Activated naive CD4-positive, alpha-beta T cell treated with anti-CD3 and anti-CD28 coated beads, Interleukin-2, amount 50 U/mL, for 24 hours (primary cell): ENCODE measurements at regions not wholly inside any gene's neighbourhood (a gene's known extent, or its start where the extent isn't known, plus 50 kb on each side); places are given as distances from the start of the nearest gene placed in this dataset.
"Not testable (repeated sequence)": the region's sequence is repeated elsewhere in the genome, so short reads cannot be mapped to it uniquely, and the experiment has no call there.

ENCODE experiments used
- H3K27ac Mint-ChIP-seq: one replicate; pipeline ENCODE4 v1.8.0; 2021; ENCODE audit warnings: mild to moderate bottlenecking, mixed read lengths
- H3K27me3 Mint-ChIP-seq: one replicate; pipeline ENCODE4 v1.8.0; 2021; ENCODE audit warnings: mixed read lengths
- H3K36me3 Mint-ChIP-seq: one replicate; pipeline ENCODE4 v1.8.0; 2021; ENCODE audit warnings: mixed read lengths
- H3K4me1 Mint-ChIP-seq: one replicate; pipeline ENCODE4 v1.8.0; 2021; ENCODE audit warnings: mixed read lengths
- H3K4me3 Mint-ChIP-seq: one replicate; pipeline ENCODE4 v1.8.0; 2021; ENCODE audit warnings: mild to moderate bottlenecking, mixed read lengths
- H3K9me3 Mint-ChIP-seq: one replicate; pipeline ENCODE4 v1.8.0; 2021; ENCODE audit warnings: mixed read lengths

DNA sequence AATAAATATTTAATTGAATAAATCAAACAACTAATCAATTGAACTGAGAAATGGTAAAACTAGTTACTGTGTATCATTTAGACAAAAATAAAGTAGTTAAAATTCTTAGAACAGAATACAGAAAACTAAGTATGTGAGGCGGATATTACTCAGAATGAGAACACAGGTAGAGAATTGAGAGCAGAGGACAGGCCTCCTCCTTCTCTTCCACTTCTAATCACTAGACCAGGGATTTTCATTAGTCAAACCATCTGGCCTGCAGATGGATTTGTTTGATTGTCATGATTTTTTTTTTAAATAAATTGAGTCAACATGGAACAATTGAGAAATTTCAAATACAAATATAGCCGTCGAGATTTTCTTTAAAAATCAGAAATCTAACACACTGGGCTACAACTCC, 198.6 kb upstream of the HMHB1 start:
- H3K9me3 Mint-ChIP-seq: peaks cover 9% of the 10 kb centered on the region
- no peak overlapping the region for H3K4me3 Mint-ChIP-seq
- H3K36me3 Mint-ChIP-seq: no peaks in the 10 kb centered on the region
- no peak overlapping the region for H3K27ac Mint-ChIP-seq
- peaks cover 10% of the 10 kb centered on the region for H3K27me3 Mint-ChIP-seq
- no peaks in the 10 kb centered on the region for H3K4me1 Mint-ChIP-seq

DNA sequence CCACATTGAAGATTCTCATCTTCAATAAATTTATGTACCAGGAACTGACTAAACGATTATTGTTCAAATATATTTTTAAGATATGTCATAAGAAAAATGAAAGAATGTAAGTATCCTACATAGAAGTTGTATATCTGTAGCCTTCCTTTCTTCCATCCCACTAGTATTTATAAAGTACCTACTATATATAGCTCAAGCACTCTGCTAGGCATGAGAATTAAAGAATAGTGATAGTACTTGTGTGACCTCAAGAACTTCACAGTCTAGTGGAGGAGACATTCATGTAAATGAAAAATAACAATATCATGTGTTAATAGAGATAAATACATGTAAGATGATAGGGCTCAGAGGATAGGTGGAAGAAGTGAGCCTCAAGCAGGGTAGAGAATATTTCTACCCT, 201.0 kb upstream of the HMHB1 start:
- Mint-ChIP-seq H3K27me3 (peaks cover 11% of the 10 kb centered on the region), H3K36me3 (peaks cover 1% of the 10 kb centered on the region), H3K4me1 (peaks cover 1% of the 10 kb centered on the region), H3K27ac (no peak overlapping the region), H3K4me3 (no peak overlapping the region), H3K9me3 (peaks cover 9% of the 10 kb centered on the region)

DNA sequence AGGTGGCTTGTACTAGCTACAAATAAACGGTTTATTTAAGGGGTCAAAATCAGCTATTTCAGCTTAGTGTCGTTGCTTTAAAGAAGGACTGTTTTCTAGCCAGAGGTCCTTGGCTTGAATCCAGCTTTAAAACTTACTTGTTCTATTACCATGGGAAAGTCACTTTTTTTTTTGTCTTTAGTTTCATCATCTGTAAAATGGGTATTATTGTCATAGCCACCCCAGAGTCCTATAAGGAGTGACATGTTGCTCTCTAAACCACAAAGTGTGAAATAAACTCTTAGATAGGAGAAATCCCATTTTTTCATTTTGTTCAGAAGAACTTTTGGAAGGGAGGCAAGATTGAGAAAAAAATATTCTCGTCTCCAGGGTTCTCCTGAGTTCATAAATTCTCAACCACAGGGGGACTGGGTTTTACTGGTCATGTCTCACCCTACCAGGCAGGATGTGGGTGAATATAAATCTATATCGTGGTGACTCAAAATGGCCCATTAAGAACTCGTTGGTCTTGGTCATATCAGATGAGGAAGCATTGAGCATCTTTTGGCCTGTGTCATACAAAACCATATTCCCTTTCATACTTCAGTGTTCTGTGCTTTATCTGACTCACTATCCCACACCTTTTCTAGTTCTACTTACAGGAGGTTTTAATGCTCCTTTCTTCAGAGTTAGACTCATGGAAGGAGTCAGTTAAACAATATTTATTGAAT, 202.7 kb upstream of the NR3C1 start:
- Mint-ChIP-seq H3K27me3 (peaks cover 18% of the 10 kb centered on the region), H3K27ac (no peak overlapping the region), H3K4me3 (no peak overlapping the region), H3K9me3 (peaks cover 13% of the 10 kb centered on the region), H3K4me1 (peaks cover 24% of the 10 kb centered on the region), H3K36me3 (peaks cover 1% of the 10 kb centered on the region)

DNA sequence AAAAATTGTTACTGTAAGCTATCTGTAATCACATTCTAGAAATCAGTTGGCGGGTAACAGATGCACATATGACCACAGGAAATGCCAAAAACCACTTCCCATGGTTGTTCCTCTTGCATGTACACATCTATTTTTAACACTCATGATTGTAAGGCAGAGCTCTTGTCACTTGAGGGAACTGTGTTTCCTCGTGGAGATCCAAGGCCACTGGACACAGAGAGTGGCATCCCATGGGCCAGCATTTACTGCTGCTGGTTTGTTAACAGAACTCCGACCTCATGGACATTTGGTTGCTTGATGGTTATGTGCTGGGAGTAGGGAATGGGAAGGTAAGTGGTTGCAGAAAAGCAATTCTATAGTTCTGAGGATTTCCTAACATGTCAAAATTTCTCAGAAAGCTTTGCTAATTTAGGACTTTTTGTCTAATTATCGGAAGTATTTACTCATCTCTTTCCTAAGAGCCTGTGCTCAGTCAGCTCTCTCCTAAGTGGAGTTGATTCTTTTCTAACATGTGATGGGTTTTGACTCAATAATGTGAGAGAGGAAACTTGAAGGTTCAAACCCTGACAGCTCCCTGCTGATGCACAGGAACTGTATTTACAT, 202.0 kb upstream of the NR3C1 start:
- no peak overlapping the region for H3K4me3 Mint-ChIP-seq
- H3K9me3 Mint-ChIP-seq: peaks cover 13% of the 10 kb centered on the region
- no peak overlapping the region for H3K27ac Mint-ChIP-seq
- peaks cover 18% of the 10 kb centered on the region for H3K27me3 Mint-ChIP-seq
- peaks cover 1% of the 10 kb centered on the region for H3K36me3 Mint-ChIP-seq
- H3K4me1 Mint-ChIP-seq: peaks cover 24% of the 10 kb centered on the region

DNA sequence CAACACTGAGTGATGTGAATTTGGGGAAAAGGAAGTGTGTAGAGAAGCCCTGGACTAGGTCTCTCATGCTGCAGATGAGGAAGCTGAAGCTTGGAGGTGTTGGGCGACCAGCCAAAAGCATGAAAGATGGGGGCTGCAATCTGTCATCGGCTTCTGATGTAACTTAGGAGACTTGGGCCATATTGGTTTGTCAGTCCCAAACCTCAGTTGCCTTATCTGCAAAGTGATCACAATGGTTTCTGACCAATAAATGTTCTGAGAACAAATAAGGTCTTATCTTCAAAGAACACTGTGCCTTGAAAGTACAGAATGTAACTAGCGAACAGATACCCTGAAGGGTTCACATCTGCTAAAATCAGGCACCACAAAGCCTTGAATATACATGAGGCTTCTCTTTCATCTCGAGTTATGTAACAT, 198.4 kb upstream of the NR3C1 start:
- peaks cover 5% of the 10 kb centered on the region for H3K9me3 Mint-ChIP-seq

DNA sequence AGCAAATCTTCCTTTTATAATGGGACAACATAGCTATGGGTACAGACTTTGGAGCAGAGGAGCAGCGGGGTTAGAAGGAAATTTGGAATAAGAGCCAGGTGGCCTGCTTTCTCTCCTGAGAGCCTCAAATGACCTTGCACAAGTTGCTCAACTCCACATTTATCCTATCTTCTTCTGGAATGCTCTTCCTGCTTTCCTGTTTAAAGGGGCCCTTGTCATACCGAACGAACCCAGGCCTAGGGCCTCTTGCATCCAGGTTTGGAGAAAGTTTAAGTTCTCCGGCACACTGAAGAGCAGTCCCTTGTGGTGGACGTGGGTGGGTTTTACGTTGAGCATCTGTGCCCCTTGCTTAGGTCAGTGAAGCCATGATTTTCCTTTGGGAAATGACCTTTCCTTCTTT, 197.9 kb upstream of the NR3C1 start:
- no peak overlapping the region for H3K27ac Mint-ChIP-seq
- peaks cover 10% of the 10 kb centered on the region for H3K27me3 Mint-ChIP-seq
- H3K4me3 Mint-ChIP-seq: no peak overlapping the region

More for the DNA sequence above, 198.4 kb upstream of the NR3C1 start:
- peaks cover 8% of the 10 kb centered on the region for H3K27me3 Mint-ChIP-seq
- no peaks in the 10 kb centered on the region for H3K36me3 Mint-ChIP-seq
- no peak overlapping the region for H3K27ac Mint-ChIP-seq
- H3K4me1 Mint-ChIP-seq: peaks cover 24% of the 10 kb centered on the region
- no peak overlapping the region for H3K4me3 Mint-ChIP-seq

DNA sequence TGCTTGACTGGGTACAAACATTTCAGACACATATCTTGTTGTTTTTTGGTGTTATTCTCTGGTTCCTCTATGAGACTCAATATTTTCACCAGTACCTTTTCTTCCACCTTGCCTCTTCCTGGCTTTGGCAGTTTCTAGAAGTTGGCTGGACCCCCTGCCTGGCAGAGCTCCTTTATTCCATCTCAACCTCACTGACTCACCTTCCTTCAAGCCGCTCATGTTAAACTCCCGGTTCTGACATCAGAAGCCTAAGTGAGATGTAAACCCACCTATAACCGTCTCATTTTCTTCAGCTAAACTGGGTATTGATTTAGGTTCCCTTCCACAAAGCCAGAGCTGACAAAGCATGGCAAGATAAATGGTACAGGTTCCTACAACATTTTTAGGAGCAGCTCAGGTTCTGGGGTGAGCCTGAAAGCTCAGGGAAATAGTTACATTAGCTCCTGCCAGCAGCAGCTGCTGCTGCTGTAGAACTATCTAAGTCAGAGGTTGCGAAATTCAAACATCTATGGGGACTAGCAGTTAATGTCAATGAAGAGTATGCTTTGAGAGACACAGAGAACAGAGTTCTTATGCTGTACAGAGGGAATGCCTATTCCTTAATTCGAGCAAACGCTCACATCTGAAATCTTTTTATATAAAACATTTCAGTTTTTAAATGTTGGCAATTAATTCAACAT, 197.1 kb upstream of the NR3C1 start:
- Mint-ChIP-seq H3K27ac (no peak overlapping the region), H3K4me1 (peaks cover 19% of the 10 kb centered on the region), H3K4me3 (no peak overlapping the region), H3K9me3 (peaks cover 5% of the 10 kb centered on the region), H3K27me3 (peaks cover 10% of the 10 kb centered on the region), H3K36me3 (no peaks in the 10 kb centered on the region)

More for the DNA sequence above, 197.9 kb upstream of the NR3C1 start:
- H3K36me3 Mint-ChIP-seq: no peaks in the 10 kb centered on the region
- H3K9me3 Mint-ChIP-seq: peaks cover 5% of the 10 kb centered on the region
- peaks cover 24% of the 10 kb centered on the region for H3K4me1 Mint-ChIP-seq

DNA sequence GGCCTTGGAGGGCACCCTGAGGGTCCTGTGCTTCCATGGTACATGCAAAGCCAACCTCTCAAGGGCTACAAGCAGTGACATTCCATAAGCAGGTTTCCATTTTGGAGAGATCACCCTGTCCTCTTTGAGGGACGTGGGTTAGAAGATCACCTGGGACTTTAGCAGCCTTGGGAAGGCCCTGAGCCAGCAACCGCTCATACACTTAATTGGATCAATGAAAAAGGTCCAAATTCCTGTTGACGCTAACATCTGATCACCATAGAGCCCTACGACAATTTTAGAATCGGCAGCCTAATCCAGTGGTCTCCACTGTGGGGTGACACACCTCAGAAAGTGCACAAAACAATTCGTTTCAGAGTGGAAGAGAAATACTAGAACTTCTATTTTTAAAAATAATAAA, 196.0 kb upstream of the NR3C1 start:
- Mint-ChIP-seq H3K36me3 (no peaks in the 10 kb centered on the region), H3K9me3 (peaks cover 5% of the 10 kb centered on the region), H3K4me3 (no peak overlapping the region), H3K27me3 (peaks cover 7% of the 10 kb centered on the region), H3K4me1 (peaks cover 9% of the 10 kb centered on the region), H3K27ac (no peak overlapping the region)

DNA sequence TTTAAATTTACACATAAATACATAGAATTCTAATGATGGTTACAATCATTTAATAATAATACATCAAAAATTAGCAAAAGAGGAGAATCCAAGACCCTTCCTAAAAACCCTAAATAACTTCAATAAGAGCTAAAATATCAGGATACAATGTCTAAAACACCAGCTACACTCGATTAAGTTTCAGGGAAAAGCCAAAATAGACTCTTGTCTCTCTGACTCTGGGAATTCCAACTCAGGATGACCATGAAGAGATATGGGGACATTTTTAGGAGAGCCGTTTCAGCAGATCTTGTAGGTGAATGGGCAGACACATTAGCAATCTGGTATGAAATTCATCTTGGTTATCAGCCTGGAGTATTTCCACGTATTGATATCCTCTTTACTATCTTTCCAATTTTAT, 193.3 kb upstream of the NR3C1 start:
- Mint-ChIP-seq H3K36me3 (no peaks in the 10 kb centered on the region), H3K27me3 (peaks cover 2% of the 10 kb centered on the region), H3K9me3 (no peaks in the 10 kb centered on the region), H3K4me1 (no peaks in the 10 kb centered on the region), H3K27ac (no peak overlapping the region), H3K4me3 (no peak overlapping the region)

DNA sequence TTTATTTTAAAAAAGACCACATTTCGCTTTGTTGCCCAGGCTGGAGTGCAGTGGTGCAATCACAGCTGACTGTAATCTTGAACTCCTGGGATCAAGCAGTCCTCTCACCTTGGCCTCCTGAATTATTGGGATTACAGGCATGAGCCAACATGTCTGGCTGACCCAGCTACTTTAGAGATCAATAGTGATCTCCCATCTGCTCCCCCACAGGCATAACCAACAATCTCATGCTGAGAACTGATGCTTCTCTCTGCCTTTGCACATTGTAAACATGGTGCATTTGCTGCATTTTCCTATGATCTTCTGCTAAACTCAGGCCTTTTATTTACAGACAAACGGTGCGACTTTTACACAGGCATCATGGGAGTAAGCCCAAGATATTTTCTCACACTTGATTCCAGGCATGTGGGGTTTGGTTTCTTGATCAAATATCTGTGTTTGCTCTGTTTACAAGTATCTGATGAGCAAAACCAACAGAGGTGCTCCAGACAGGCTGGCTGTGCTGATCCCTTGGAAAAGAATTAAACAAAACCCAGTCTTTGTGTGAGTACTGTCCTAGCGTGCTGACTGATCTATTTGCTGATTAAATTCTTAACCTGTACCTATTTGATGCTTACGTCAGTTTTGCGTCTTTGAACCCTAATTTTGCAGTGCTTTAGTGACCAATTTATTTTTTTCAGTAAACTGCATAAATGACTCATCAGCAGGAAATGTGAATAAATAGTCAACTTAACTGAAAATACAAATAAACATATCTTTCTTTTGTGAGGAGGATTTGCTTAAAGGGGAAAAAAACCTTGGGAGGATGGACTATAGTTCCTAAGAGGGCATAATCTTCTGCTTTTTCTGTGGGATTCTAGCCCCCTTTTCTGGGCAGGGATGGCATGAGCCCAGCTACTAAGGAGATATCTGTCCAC, 191.7 kb upstream of the NR3C1 start:
- H3K36me3 Mint-ChIP-seq: no peaks in the 10 kb centered on the region
- peaks cover 2% of the 10 kb centered on the region for H3K27me3 Mint-ChIP-seq
- H3K27ac Mint-ChIP-seq: no peak overlapping the region
- no peaks in the 10 kb centered on the region for H3K4me1 Mint-ChIP-seq
- H3K4me3 Mint-ChIP-seq: no peak overlapping the region
- H3K9me3 Mint-ChIP-seq: no peaks in the 10 kb centered on the region

DNA sequence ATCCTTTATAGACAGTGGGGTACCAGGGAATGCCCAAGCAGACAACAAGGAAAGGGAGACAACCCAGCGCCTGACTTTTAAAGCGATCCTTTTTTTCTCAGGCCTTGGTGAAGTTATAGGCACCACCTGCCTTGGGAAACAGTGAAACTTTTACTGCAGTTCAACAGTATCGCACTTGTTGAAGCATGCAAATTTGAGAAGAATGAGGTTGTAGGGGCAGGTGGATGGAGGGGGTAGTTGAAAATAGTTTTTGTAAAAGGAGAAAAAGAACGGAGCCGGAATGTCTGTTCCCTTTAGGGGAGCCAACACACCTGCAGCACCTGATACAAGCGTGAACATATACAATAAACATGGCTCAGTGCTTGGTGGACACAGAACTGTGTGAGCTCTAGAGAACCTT, 190.2 kb upstream of the NR3C1 start:
- no peaks in the 10 kb centered on the region for H3K36me3 Mint-ChIP-seq
- no peaks in the 10 kb centered on the region for H3K4me1 Mint-ChIP-seq
- H3K9me3 Mint-ChIP-seq: no peaks in the 10 kb centered on the region
- H3K4me3 Mint-ChIP-seq: no peak overlapping the region
- H3K27me3 Mint-ChIP-seq: peaks cover 2% of the 10 kb centered on the region
- H3K27ac Mint-ChIP-seq: no peak overlapping the region

DNA sequence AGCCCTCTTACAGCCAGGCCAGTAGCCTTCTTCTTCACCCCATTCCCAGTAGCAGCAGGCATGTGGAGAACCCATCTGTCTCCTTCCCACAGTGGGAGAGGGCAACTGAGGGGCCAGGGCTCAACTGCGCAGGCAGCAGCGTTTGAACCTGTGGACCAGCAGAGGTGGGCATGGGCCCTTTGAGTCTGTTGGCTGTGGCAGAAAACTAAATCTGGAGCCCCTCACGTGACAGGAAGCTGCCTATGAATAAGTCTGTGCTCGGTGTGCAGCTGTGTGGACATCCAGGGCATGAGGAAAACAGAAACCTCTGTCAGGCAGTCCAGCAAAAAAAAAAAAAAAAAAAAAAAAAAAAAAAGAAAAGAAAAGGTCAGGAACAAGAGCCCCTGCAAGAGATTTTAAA, 189.2 kb upstream of the NR3C1 start:
- no peaks in the 10 kb centered on the region for H3K9me3 Mint-ChIP-seq
- peaks cover 2% of the 10 kb centered on the region for H3K27me3 Mint-ChIP-seq
- H3K4me1 Mint-ChIP-seq: no peaks in the 10 kb centered on the region
- H3K36me3 Mint-ChIP-seq: no peaks in the 10 kb centered on the region
- no peak overlapping the region for H3K4me3 Mint-ChIP-seq
- H3K27ac Mint-ChIP-seq: no peak overlapping the region

DNA sequence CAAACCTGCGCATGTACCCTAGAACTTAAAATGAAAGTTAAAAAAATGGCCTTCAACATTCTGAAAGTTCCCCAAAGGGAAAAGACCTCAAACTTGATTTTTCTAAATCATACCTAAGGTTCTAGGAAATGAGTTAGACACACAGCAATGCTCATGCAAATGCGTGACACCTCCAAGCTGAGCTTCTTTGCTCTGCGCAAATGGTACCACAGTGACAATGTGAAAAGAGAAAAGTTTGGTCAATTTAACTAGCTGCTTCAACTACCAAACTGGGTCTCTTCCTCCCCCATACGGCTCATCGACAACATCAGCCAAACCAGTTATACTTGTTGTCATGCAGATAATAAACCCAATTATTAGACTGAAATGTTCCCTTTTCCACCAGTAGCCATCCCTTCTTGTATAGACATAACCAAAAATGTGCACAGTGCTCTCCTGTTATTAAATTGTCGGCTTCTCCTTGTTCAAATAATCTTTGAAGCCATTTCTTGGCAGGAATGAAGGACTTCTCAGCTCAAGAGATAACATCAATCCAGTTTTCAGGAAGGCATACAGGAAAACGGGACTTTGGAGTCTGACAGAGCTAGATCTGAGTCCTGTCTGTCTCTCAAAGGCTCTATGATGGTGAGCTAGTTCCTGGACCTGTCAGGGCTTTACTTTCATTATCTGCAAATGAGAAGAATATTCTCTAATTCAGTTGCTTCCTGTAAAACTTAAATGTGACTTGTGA, 185.6 kb upstream of the NR3C1 start:
- H3K27me3 Mint-ChIP-seq: peaks cover 4% of the 10 kb centered on the region
- no peak overlapping the region for H3K27ac Mint-ChIP-seq

DNA sequence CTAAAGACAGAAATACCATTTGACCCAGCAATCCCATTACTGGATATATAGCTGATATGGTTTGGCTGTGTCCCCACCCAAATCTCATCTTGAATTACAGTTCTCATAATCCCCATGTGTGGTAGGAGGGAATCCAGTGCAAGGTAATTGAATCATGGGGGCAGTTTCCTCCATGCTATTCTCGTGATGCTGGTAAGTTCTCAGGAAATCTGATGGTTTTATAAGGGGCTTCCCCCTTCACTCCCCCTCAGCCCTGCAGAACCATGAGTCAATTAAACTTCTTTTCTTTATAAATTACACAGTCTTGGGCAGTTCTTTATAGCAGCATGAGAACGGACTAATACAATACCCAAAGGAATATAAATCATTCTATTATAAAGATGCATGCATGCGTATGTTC, 184.6 kb upstream of the NR3C1 start:
- H3K9me3 Mint-ChIP-seq, H3K27ac Mint-ChIP-seq, H3K36me3 Mint-ChIP-seq, H3K4me3 Mint-ChIP-seq, H3K27me3 Mint-ChIP-seq: not testable (repeated sequence)
- peaks cover 10% of the 10 kb centered on the region for H3K4me1 Mint-ChIP-seq

More for the DNA sequence above, 185.6 kb upstream of the NR3C1 start:
- Mint-ChIP-seq H3K9me3 (no peaks in the 10 kb centered on the region), H3K36me3 (no peaks in the 10 kb centered on the region), H3K4me3 (no peak overlapping the region), H3K4me1 (peaks cover 5% of the 10 kb centered on the region)

DNA sequence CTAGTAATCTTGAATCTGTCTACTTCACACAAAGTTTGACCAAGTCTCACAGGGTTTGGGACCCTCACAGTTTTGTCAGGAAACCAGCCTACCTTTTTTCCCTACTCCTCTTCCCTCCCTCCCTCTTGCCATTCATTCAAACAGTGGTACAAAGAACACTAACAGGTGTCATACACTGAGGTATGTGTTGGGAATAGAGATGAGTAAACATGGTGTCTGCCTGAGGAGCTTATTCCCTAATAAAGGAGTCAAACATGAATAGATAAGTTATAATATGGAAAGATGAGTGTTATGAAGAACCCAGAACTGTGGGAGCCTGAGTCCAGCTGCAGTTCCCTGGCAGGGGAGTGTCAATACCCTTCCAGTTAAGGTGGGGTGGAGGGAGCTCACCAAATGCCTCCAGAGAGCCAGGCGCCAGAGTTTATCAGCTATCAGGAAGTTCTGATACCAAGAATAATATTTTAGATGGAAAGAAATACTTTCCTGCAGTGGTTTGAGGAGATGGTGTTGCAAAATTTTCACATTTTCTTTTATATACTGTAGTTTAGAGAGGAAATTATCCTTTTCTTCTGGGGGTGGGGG, 183.4 kb upstream of the NR3C1 start:
- Mint-ChIP-seq H3K27me3 (peaks cover 4% of the 10 kb centered on the region), H3K4me3 (no peak overlapping the region), H3K9me3 (no peaks in the 10 kb centered on the region), H3K27ac (no peak overlapping the region), H3K4me1 (peaks cover 17% of the 10 kb centered on the region), H3K36me3 (no peaks in the 10 kb centered on the region)
